Stimulated activated CD4-positive, alpha-beta T cell treated with anti-CD3 and anti-CD28 coated beads, Interleukin-1b, Interleukin-23, amount 100 ng/mL, for 24 hours (primary cell): ENCODE measurements at regions not wholly inside any gene's neighbourhood (a gene's known extent, or its start where the extent isn't known, plus 50 kb on each side); places are given as distances from the start of the nearest gene placed in this dataset.

Source experiments
- DNase-seq, 4 experiments: peaks; one replicate each; pipeline ENCODE4 v3.0.0-alpha.2; 2020; ENCODE audit warnings: low read depth in 4 of 4, low spot score in 1 of 4

DNA sequence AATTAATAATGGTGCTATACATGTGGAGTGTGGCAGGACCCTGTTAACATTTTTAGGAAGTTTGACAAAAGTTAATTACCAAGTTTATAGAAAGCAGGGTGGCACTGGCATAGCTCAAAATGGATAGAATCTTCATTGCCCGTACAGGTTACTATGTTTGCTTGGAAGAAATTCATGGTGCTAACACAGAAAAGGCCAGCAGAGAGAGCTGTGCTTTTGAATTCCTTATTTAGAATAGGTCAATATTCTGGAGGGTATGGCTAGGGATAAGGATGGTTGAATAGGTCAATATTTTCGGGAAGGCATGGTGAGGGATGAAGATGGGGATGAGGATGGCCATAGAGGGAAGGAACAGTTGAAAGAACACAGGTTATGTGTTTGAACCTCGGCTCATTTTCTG, 345.1 kb downstream of the LMO4 start:
- no peak for DNase-seq

- DNase-seq = no peak
These were observed 346.1 kb downstream of the LMO4 start for GRCh38 chr1:87674791-87675190.

GRCh38 chr1:87678266-87678665, 349.6 kb downstream of the LMO4 start:
- no peak for DNase-seq

- DNase-seq = no peak
These were observed 353.9 kb downstream of the LMO4 start for GRCh38 chr1:87682565-87682964.

DNA sequence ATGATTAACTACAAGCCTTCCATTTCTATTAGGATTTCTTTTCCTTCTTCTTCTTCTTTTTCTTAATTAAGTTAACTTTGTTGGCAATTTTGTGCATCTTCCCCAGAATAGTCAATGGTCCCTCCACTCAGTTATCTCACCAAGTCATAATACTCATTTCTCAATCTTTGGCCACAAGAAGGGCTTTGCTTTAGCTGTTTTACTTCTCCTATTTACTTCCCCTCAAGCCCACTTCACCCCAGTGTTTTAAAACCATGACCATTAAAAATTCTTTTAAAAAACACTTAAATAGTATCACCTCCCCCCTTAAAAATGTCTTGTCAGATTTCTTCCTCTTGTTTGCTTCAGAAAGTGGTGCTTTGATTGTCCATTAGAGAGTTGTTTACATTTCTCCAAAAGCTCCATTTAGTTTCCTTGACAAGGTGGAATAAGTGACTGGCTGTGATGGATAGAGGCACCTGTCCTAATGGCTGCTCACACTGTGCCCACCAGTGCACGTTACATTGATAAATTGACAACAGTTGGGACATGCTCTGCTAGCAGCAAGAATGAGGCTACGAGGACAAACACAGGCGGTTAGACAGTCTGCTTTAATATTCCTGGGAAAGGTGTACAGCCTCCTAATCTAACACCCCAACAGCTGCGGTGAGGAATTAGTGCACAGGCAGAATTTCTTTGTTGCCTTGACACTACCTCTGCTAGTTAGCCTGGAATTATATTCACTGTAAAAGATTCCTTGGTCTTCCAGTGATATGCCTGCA, 354.7 kb downstream of the LMO4 start:
- DNase-seq = no peak

DNA sequence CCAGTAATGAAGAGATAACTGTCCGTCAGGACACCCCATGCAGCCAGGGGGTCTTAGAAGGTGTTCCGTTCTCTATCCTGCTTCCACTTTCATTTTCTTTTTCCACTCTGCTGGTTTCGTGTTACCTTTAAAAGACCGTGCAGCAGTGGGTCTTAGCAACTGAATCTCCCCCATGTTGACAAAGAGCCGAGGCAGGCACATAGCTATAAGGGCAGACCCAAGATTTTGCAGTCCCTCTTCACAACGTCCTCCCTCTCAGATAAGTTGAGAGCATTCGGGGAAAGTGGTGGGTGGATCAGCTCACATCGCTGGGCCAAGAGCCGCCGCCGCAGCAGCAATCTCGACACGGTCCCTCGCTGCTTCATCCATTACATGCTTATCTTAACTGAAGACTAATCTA, 355.5 kb downstream of the LMO4 start:
- DNase-seq = no peak

DNA sequence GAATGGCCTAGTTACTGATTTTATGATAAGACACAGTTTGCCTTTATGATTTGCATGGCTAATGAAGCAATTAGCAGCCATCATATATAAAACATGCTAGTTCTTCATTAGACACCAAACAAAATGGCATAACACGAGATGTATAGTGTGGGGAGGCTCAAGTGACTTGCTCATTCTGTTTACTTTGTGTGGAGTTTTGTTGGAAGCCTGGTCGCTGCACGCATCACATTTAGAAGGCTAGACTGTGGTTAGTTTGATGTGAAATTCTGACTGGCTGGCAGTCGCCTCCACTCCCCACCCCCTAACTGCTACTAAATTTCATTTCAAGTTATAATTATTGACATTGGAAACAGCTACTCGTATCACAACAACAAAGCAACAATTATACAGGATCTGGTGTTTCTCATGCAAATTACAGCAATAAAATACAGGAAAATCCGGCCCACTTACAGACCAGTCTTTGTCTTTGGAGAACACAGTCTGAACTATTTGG, 356.1 kb downstream of the LMO4 start:
- DNase-seq = no peak

DNA sequence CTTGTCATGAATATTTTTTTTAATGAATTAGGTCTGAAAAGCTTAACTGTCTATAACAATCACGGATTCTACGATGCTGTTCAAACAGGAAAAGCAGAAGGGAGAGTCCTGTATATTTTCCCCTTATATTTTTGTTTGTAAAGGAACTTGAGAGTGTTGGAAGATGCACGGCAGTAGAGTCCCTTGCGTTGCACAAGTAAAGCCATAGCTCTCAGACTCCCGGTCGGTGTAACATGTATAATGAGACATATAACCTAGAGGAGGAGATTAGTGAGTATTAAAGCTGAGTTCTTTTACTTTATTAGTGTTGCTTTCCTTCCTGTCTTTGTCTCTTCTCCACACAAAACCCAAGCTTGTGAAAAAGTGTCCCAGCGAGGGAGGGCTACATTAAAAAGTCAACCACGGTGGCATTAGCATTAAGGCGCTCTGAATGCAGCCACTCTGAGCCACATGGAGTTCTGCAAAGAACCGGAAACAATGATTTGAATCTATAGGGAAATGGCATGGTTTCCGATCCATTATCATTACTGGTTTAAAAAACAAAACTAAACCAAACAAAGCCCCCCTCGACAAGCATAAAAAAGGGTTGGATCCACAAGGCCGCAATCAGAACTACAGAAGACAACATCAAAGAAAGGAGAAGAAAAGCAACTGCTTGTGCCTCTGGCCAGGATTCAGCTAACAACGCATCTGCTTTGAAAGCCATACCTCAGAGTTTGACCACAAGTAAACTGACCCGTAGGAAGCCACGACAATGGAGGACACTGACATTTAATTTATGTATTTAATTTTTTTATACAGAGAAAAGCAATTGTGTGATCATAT, 356.8 kb downstream of the LMO4 start:
- no peak for DNase-seq

DNA sequence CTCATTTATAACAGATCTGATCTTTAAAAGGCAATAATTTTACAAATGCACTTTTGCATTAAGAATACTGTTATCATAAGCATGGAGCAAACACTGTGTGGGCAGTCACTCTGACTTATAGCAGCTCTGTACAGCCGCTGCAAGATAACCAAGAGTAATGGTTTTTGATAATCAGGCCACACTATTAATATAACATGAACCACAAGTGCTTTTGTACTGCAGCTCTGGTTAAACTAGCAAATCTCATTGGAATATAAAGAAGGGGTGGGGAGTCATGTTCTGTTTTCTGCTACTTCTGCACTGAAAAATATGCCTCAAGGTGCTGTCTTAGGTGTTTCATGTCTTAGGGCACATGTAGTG, 357.4 kb downstream of the LMO4 start:
- DNase-seq = no peak

- DNase-seq = no peak
These were observed 358.0 kb downstream of the LMO4 start for GRCh38 chr1:87686671-87687070.

- no peak for DNase-seq
These were observed 359.5 kb downstream of the LMO4 start for GRCh38 chr1:87688136-87688535.

DNA sequence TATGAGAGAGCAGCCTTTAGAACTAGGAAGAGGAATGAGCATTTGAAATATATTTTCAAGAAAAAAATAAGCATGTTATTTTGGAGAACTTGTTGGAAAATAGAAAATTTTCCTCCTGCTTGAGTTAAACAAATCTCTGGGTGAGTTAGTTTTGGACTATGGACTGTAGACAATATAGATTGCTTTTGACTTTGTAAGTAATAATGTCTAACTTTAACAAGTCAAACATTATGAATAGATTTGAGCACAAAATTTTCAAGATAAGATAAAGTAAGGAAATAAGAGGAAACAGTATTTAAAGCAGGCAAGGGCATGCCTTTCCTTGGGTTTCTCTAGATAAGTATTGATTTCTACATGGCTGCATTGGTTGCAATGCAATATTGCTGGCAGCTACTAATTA, 360.8 kb downstream of the LMO4 start:
- DNase-seq = no peak

GRCh38 chr1:87696483-87696882, 367.8 kb downstream of the LMO4 start:
- no peak for DNase-seq

DNA sequence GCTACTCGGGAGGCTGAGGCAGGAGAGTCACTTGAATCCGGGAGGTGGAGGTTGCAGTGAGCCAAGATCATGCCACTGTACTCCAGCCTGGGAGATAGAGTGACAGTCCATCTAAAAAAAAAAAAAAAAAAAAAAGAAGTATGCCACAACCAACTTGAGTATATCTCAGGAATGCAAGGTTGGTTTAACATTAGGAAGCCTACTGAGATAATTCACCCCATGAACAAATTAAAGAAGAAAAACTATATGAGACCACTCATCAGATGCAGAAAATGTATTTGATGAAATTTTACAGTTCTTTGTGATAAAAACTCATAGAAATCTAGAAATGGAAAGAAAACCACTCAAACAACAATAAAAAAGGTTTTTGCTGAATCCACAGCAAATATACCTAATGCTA, 373.8 kb downstream of the LMO4 start:
- DNase-seq = no peak

GRCh38 chr1:87705233-87705632, 376.6 kb downstream of the LMO4 start:
- no peak for DNase-seq

- DNase-seq = no peak
These were observed 377.5 kb downstream of the LMO4 start for GRCh38 chr1:87706203-87706602.

GRCh38 chr1:87706779-87707228, 378.1 kb downstream of the LMO4 start:
- DNase-seq = no peak

- no peak for DNase-seq
These were observed 378.7 kb downstream of the LMO4 start for GRCh38 chr1:87707411-87707810.

DNA sequence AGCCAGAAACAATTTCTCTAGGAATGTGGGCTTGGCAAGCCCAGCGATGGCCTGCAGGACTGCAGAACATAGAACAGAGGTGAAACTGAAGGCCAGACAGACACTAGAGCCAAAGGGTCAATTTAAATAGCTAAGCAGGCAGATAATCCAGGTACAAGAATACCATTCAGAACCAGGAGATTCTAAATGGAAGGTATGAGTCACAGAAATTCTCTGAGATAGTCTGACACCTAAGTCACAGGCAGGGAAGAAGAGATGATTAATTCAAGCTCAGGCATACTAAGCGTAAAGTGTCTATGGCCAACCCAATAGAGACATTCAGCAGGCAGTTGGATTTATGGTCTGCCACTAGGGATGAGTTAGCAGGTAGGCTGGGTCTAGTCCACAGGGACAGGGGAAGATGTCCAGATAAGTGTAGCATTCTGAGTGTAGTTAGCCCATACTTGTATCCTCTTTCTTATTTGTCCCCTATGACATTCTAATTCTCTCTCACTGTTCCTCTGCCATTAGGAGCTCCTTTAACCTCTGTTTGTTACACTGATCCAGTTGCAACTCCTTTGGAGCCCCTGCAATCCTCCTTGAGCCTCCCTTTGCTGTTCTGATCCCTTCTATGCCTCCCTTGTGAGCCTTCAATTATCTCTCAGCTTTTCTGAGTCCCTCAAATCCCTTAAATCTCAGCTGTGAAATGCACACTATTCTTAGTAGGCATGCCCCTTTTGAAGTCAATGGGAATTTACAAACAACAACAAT, 383.8 kb downstream of the LMO4 start:
- no peak for DNase-seq

DNA sequence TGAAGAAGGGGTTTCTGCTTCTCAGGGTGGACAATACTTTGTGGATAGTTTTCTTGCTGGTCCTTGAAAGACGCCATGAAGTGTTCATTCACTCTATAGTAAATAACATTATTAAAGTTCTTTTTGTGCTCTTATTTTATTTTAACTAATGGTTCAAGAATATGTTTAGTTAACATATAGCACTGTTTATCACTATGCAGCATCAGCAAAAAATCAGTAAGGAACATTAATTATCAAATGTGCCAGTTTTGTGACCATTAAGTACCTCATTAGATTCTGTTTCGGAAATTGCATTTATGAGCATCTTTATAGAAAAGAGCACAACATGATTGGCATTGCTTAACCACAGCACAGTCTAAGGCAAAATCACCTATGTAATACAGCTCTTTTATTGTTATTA, 385.6 kb downstream of the LMO4 start:
- DNase-seq = no peak

DNA sequence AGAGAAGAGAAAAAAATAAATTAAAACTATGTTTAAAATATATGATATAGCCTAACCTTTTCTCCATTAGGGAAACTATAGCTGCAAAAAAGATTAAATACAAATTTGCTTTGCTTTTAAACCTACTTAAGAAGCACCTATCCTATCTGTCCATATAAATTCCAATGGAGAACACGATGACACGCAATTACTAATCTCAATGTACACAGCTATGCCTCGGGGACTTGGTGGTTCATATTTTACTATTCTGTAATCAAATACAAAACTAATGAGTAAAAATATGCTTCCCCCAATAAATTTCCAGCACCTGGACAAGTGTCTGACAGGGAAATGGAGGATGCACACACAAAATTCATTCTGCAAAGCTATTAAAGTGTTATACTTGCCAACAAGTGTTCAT, 386.4 kb downstream of the LMO4 start:
- DNase-seq = no peak

GRCh38 chr1:87715471-87715870, 386.8 kb downstream of the LMO4 start:
- DNase-seq = no peak
